Stimulated activated CD8-positive, alpha-beta memory T cell treated with anti-CD3 and anti-CD28 coated beads, Interleukin-15, amount 100 ng/mL, for 48 hours (primary cell): ENCODE measurements at regions not wholly inside any gene's neighbourhood (a gene's known extent, or its start where the extent isn't known, plus 50 kb on each side); places are given as distances from the start of the nearest gene placed in this dataset.
A peak's percentile ranks its signal among the peaks of the same experiment; 100 is the strongest.
"Not testable (repeated sequence)": the region's sequence is repeated elsewhere in the genome, so short reads cannot be mapped to it uniquely, and the experiment has no call there.

Source experiments
- DNase-seq, 2 donors: peaks; one replicate each; pipeline ENCODE4 v3.0.0-alpha.2; 2020; ENCODE audit warnings: low read depth in 2 of 2

- no peak for DNase-seq
Measured at GRCh38 chr6:4378319-4378996, 243.1 kb upstream of the ECI2 start.

GRCh38 chr6:4377603-4378002 lies 242.2 kb upstream of the ECI2 start:
- DNase-seq, result no peak

- no peak for DNase-seq
Measured at GRCh38 chr6:4374216-4374615, 238.8 kb upstream of the ECI2 start.

- no peak for DNase-seq
Measured at GRCh38 chr6:4372866-4373265, 237.5 kb upstream of the ECI2 start.

- no peak for DNase-seq
Measured at GRCh38 chr6:4371207-4371921, 236.0 kb upstream of the ECI2 start.

- DNase-seq, result no peak
Measured at GRCh38 chr6:4370066-4370465, 234.7 kb upstream of the ECI2 start.

- no peak for DNase-seq
Measured at GRCh38 chr6:4369616-4370015, 234.2 kb upstream of the ECI2 start.

GRCh38 chr6:4368649-4369048 lies 233.3 kb upstream of the ECI2 start:
- no peak for DNase-seq

GRCh38 chr6:4367643-4368042 lies 232.3 kb upstream of the ECI2 start:
- no peak for DNase-seq

- DNase-seq, result no peak
Measured at GRCh38 chr6:4366635-4367395, 231.4 kb upstream of the ECI2 start.

- DNase-seq, result no peak
Measured at GRCh38 chr6:4365686-4366085, 230.3 kb upstream of the ECI2 start.

GRCh38 chr6:4364711-4365110 lies 229.3 kb upstream of the ECI2 start:
- DNase-seq, result no peak

GRCh38 chr6:4364172-4364571 lies 228.8 kb upstream of the ECI2 start:
- no peak for DNase-seq

- no peak for DNase-seq
Measured at GRCh38 chr6:4363656-4364055, 228.3 kb upstream of the ECI2 start.

GRCh38 chr6:4362326-4362725 lies 227.0 kb upstream of the ECI2 start:
- no peak for DNase-seq

GRCh38 chr6:4360920-4361319 lies 225.5 kb upstream of the ECI2 start:
- DNase-seq, result no peak

GRCh38 chr6:4359108-4359730 lies 223.8 kb upstream of the ECI2 start:
- no peak for DNase-seq

- peak; percentile 3 to 30 for DNase-seq
Measured at GRCh38 chr6:4358414-4359107, 223.2 kb upstream of the ECI2 start.

GRCh38 chr6:4357660-4358152 lies 222.3 kb upstream of the ECI2 start:
- not testable (repeated sequence) for DNase-seq

GRCh38 chr6:4356899-4357659 lies 221.7 kb upstream of the ECI2 start:
- DNase-seq, result no peak

GRCh38 chr6:4355241-4355640 lies 219.9 kb upstream of the ECI2 start:
- no peak for DNase-seq
